GM12878 (cell line): ENCODE measurements at regions not wholly inside any gene's neighbourhood (a gene's known extent, or its start where the extent isn't known, plus 50 kb on each side); places are given as distances from the start of the nearest gene placed in this dataset.

Source experiments
- ATAC-seq: fragments of 200-7000 bp; cut with Tn5 transposase; 3 replicates; pipeline ENCODE4 v1.9.1; 2020; ENCODE audit warnings: mild to moderate bottlenecking, moderate library complexity
- BruUV-seq: library from RNA; stranded (reverse); fragments of 400-500 nt; replicated peaks from 2 replicates; lab custom pipeline; 2021; lab: Mats Ljungman, UMichigan
- CTCF ChIA-PET: fragments of 300-600 bp; sonication (Branson Sonifier 250); formaldehyde crosslinking; extraction: SDS; loops from one replicate; lab custom pipeline; 2021; ENCODE audit warnings: inconsistent platforms; lab: Yijun Ruan, JAX
- POLR2A ChIA-PET: fragments of 350-600 bp; formaldehyde crosslinking; extraction: SDS; loops from one replicate; lab custom pipeline; 2021; ENCODE audit warnings: inconsistent platforms; lab: Charles Lee
- RAD21 ChIA-PET: fragments of 300-600 bp; sonication (Branson Sonifier 250); formaldehyde crosslinking; loops from one replicate; lab custom pipeline; 2023; ENCODE audit warnings: antibody characterized with exemption; ENCODE audit not compliant: unreplicated experiment; lab: Charles Lee
- SMC1A ChIA-PET: fragments of 300-600 bp; sonication (Branson Sonifier 250); formaldehyde crosslinking; loops from one replicate; lab custom pipeline; 2023; ENCODE audit not compliant: unreplicated experiment, uncharacterized antibody; lab: Charles Lee
- DNase-seq: peaks from one replicate; pipeline ENCODE4 v3.0.0-alpha.2; 2011; ENCODE audit warnings: low read depth, low spot score
- FAIRE-seq: peaks from 3 replicates; lab custom pipeline; 2011; peaks lifted over from hg19 to GRCh38; lab: Jason Lieb, UNC
- H2AFZ ChIP-seq: 2 replicates; pipeline ENCODE4 v1.6.0; 2011; ENCODE audit warnings: low read depth, low read length, control low read depth; ENCODE audit not compliant: control insufficient read depth
- H3K27ac ChIP-seq: 2 replicates; pipeline ENCODE4 v1.5.1; 2011; ENCODE audit warnings: control low read depth; ENCODE audit not compliant: control insufficient read depth, insufficient read depth
- H3K27me3 ChIP-seq, 2 experiments: replicated peaks in 1 of 2; 2 replicates each; pipeline versions ENCODE4 v1.6.0 to v1.6.1; 2011; ENCODE audit warnings: low read length in 1 of 2; ENCODE audit not compliant: control insufficient read depth in 2 of 2, insufficient read depth in 2 of 2
- H3K36me3 ChIP-seq, 2 experiments: 2 replicates each; pipeline ENCODE4 v1.5.1; 2011; ENCODE audit warnings: low read length in 1 of 2; ENCODE audit not compliant: control insufficient read depth in 2 of 2, insufficient read depth in 2 of 2
- H3K4me1 ChIP-seq: 2 replicates; pipeline ENCODE4 v1.6.1; 2011; ENCODE audit warnings: mild to moderate bottlenecking, low read length, moderate library complexity, mixed read lengths; ENCODE audit not compliant: control insufficient read depth, insufficient read depth
- H3K4me2 ChIP-seq: 2 replicates; pipeline ENCODE4 v1.6.0; 2011; ENCODE audit warnings: control low read depth; ENCODE audit not compliant: control insufficient read depth, insufficient read depth
- H3K4me3 ChIP-seq: fragments of 200-600 bp; sonication (generic); 2 replicates; pipeline ENCODE4 v1.5.1; 2016
- H3K79me2 ChIP-seq: 2 replicates; pipeline ENCODE4 v1.6.0; 2011; ENCODE audit warnings: low read length; ENCODE audit not compliant: control insufficient read depth, insufficient read depth
- H3K9ac ChIP-seq: 2 replicates; pipeline ENCODE4 v1.8.0; 2011; ENCODE audit warnings: low read length, control low read depth, mixed read lengths; ENCODE audit not compliant: control insufficient read depth, insufficient read depth
- H3K9me3 ChIP-seq: replicated peaks from 3 replicates; pipeline ENCODE4 v1.5.1; 2011; ENCODE audit warnings: mild to moderate bottlenecking, low read length; ENCODE audit not compliant: control insufficient read depth, insufficient read depth
- H4K20me1 ChIP-seq: 2 replicates; pipeline ENCODE4 v1.6.0; 2011; ENCODE audit not compliant: control insufficient read depth, insufficient read depth
- E2F4 ChIP-seq: IDR thresholded peaks from 2 replicates; pipeline ENCODE4 v1.6.1; 2012; ENCODE audit warnings: low read depth, low read length, improper control_type of control experiment
- FOXK2 ChIP-seq: fragments of 450-650 bp; IDR thresholded peaks from 2 replicates; pipeline ENCODE4 v1.6.1; 2017; ENCODE audit warnings: mild to moderate bottlenecking, moderate library complexity
- NBN ChIP-seq: fragments of 450-650 bp; IDR thresholded peaks from 2 replicates; pipeline ENCODE4 v1.6.1; 2016
- NFYA ChIP-seq: IDR thresholded peaks from 2 replicates; pipeline ENCODE4 v1.6.1; 2011; ENCODE audit warnings: low read depth, mild to moderate bottlenecking, low read length, improper control_type of control experiment, borderline replicate concordance
- SMAD5 ChIP-seq: IDR thresholded peaks from 2 replicates; pipeline ENCODE4 v1.6.1; 2016; ENCODE audit warnings: antibody characterized with exemption, low read depth
- TAF1 ChIP-seq: IDR thresholded peaks from 2 replicates; pipeline ENCODE4 v1.6.1; 2011; ENCODE audit warnings: mild to moderate bottlenecking, low read depth, low read length, borderline replicate concordance
- ZNF207 ChIP-seq: fragments of 450-650 bp; IDR thresholded peaks from 2 replicates; pipeline ENCODE4 v1.6.1; 2014; ENCODE audit warnings: antibody characterized with exemption, mild to moderate bottlenecking, borderline replicate concordance
- WGBS: methylation state at CpG from one replicate; pipeline ENCODE4 v1.1.6; 2016; ENCODE audit warnings: low lambda C conversion rate; ENCODE audit not compliant: insufficient replicate concordance, insufficient coverage; ENCODE audit errors: missing lambda C conversion rate; 5-methylcytosine and 5-hydroxymethylcytosine counted together
- in situ Hi-C: fragments of 300-500 bp; cut with MboI; formaldehyde crosslinking; loops from 9 replicates; pipeline ENCODE4 v1.14.3; 2018; ENCODE audit warnings: mixed read lengths
- intact Hi-C: fragments of 100-400 bp; cut with micrococcal nuclease; formaldehyde crosslinking; loops from one replicate; pipeline ENCODE4 v1.14.2; 2022; ENCODE audit not compliant: unreplicated experiment

GRCh38 chr18:70683263-70683662 lies 394.4 kb downstream of the SOCS6 start:
- WGBS: 57% methylated on average over 5 of the region's 5 CpGs
- FAIRE-seq: no peak

GRCh38 chr18:70674896-70675295 lies 386.1 kb downstream of the SOCS6 start:
- DNase-seq (no peak), ATAC-seq (no peak), FAIRE-seq (no peak)
- Histone ChIP-seq H3K79me2 (no peaks in the 10 kb centered on the region), H3K4me3 (no peak overlapping the region), H3K36me3 (no peaks in the 10 kb centered on the region), H3K4me2 (no peak overlapping the region), H2AFZ (no peak overlapping the region), H3K27ac (no peak overlapping the region), H3K27me3 (no peaks in the 10 kb centered on the region), H3K9ac (no peak overlapping the region), H3K4me1 (no peaks in the 10 kb centered on the region), H4K20me1 (no peaks in the 10 kb centered on the region), H3K9me3 (no peaks in the 10 kb centered on the region; the same call in 2 of the 3 replicates)
- RAD21 ChIA-PET: no interaction called here
- no TSS peak for BruUV-seq
- TF ChIP-seq NFYA: no peak
- CTCF ChIA-PET: no interaction called here
- WGBS: 0% methylated on average over 3 of the region's 3 CpGs
- intact Hi-C loops: no loop called here
- POLR2A ChIA-PET: no interaction called here
- in situ Hi-C loops: no loop called here
- SMC1A ChIA-PET: no interaction called here

More at GRCh38 chr18:70683263-70683662, 394.4 kb downstream of the SOCS6 start:
- Histone ChIP-seq H3K4me1 (no peaks in the 10 kb centered on the region), H3K9ac (no peak overlapping the region), H3K4me2 (no peak overlapping the region), H3K79me2 (no peaks in the 10 kb centered on the region), H3K9me3 (no peaks in the 10 kb centered on the region), H3K27me3 (no peaks in the 10 kb centered on the region), H3K4me3 (no peak overlapping the region), H3K27ac (no peak overlapping the region), H3K36me3 (no peaks in the 10 kb centered on the region), H4K20me1 (no peaks in the 10 kb centered on the region), H2AFZ (no peak overlapping the region)
- ATAC-seq (no peak), DNase-seq (no peak)
- no TSS peak for BruUV-seq
- ChIA-PET CTCF (no interaction called here), SMC1A (interaction anchor here (0.7 kb wide), 1 partner anchor 100 kb away, joined by 3 read pairs; no protein-coding TSS in a partner anchor), POLR2A (no interaction called here), RAD21 (no interaction called here)
- intact Hi-C loops: no loop called here
- no peak for TF ChIP-seq E2F4
- no peak for TF ChIP-seq TAF1
- TF ChIP-seq NBN: no peak
- TF ChIP-seq SMAD5: no peak
- no peak for TF ChIP-seq FOXK2
- TF ChIP-seq ZNF207: no peak
- in situ Hi-C loops: no loop called here
